IPS DF 19.7 (cell line): ENCODE measurements at regions not wholly inside any gene's neighbourhood (a gene's known extent, or its start where the extent isn't known, plus 50 kb on each side); places are given as distances from the start of the nearest gene placed in this dataset.
"Not testable (repeated sequence)": the region's sequence is repeated elsewhere in the genome, so short reads cannot be mapped to it uniquely, and the experiment has no call there.

Experiments used
- DNase-seq: peaks from one replicate; pipeline ENCODE4 v3.0.0-alpha.2; 2013; ENCODE audit warnings: low read depth, low spot score

DNA sequence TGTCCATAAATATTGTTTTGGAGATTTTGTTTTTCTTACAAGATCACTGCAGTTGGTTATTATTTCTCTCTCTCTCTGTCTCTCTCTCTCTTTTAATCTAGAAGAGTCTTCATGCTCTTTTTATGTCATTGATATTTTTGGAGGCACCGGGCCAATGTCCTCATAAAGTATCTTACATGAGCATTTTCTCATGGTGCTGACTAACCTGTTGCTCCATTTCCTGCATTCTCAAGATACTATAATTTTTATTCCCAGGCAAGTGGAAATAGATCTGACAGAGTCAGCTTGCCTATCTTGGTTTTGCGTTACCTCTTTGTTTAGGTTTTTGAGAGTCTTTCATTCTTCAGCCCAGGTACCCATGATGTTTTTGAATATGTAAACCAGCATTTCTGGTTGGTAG is 938.8 kb upstream of the FBXO33 start:
- no peak for DNase-seq

GRCh38 chr14:40368314-40368713 is 936.1 kb upstream of the FBXO33 start:
- DNase-seq, result no peak

DNA sequence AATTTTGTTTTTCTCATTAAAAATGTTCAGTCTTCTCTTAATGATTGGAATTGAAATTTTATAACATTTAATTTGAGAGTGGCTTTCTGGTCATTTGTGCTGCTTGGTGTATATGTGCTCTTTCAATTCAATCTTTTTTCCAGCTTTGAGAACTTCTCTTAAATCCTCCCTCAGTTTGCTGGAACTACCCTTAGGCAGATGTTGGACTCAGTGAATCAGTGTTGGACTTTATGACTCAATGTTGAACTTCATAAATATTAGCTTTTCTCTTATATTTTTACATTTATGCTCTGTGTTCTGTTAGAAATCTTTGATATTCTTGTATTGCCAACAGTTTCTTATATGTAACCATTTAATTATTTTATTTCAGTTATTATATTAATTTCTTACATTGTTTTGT is 935.5 kb upstream of the FBXO33 start:
- DNase-seq, result no peak

DNA sequence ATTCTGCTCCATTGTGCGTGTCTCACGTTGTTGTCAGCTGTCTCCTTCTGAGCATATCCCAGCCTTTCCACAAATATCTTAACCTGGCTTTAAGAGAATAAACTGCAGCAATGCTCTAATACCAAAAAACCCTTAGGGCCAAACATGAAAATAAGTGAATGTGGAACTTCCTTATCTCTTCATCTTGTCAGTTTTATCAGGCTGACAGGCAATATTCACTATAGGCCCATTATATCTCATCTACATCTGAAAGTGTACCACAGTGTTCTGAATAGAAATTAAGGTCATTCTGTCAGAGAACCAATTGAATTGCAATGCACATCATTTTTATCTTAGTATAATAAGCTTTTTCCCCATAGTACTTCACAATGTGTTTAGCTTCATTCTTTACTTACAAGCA is 933.1 kb upstream of the FBXO33 start:
- DNase-seq, result no peak

GRCh38 chr14:40362856-40363255 is 930.6 kb upstream of the FBXO33 start:
- peak; percentile 30 for DNase-seq

- DNase-seq, result no peak
These were observed 922.5 kb upstream of the FBXO33 start for GRCh38 chr14:40354754-40355153.

DNA sequence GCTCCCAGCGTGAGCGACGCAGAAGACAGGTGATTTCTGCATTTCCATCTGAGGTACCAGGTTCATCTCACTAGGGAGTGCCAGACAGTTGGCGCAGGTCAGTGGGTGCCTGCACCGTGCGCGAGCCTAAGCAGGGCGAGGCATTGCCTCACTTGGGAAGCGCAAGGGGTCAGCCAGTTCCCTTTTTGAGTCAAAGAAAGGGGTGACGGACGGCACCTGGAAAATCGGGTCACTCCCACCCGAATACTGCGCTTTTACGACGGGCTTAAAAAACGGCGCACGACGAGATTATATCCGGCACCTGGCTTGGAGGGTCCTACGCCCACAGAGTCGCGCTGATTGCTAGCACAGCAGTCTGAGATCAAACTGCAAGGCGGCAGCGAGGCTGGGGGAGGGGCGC is 915.9 kb upstream of the FBXO33 start:
- not testable (repeated sequence) for DNase-seq

DNA sequence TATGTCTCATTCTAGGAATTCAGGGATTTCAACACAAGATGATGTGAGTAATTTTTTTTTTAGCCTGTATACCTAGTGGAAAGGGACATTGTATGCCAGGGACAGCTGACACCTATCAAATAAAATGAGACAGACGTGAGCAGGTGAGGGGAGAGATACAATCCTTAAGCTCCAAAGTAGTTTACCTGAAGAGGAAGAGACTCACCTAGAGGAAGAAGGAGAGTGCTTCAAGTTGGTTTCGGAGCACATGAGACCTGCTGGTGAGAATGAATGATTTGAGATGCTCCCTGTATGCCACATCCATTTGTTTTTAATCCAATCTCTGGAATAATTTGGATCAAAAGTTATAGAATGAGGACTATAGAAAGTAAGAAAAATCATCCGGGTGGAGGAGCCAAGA is 915.4 kb upstream of the FBXO33 start:
- DNase-seq, result no peak

- DNase-seq, result no peak
These were observed 914.0 kb upstream of the FBXO33 start for GRCh38 chr14:40346275-40346674.

GRCh38 chr14:40345334-40345733 is 913.1 kb upstream of the FBXO33 start:
- DNase-seq, result no peak

- no peak for DNase-seq
These were observed 908.5 kb upstream of the FBXO33 start for GRCh38 chr14:40340708-40341107.

- no peak for DNase-seq
These were observed 904.6 kb upstream of the FBXO33 start for GRCh38 chr14:40336846-40337245.

DNA sequence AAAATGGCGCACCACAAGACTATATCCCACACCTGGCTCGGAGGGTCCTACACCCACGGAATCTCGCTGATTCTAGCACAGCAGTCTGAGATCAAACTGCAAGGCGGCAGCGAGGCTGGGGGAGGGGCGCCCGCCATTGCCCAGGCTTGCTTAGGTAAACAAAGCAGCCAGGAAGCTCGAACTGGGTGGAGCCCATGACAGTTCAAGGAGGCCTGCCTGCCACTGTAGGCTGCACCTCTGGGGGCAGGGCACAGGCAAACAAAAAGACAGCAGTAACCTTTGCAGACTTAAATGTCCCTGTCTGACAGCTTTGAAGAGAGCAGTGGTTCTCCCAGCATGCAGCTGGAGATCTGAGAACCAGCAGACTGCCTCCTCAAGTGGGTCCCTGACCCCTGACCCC is 894.3 kb upstream of the FBXO33 start:
- DNase-seq, result not testable (repeated sequence)

- DNase-seq, result peak; percentile 30
These were observed 886.0 kb upstream of the FBXO33 start for GRCh38 chr14:40318211-40318719.

DNA sequence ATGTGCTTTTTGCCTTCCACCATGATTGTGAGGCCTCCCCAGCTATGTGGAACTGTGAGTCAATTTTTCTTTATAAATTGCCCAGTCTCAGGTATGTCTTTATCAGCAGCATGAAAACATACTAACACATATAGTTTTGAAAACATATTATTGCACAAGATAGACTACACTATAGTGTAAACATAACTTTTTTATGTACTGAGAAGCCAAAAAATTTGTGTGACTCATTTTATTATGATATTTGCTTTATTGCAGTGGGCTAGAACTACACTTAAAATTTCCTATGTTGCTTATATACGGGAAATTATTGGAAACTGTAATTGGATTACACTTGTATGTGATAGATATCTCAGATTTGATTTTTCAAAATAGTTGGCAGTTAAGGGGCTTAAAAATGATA is 885.5 kb upstream of the FBXO33 start:
- no peak for DNase-seq

DNA sequence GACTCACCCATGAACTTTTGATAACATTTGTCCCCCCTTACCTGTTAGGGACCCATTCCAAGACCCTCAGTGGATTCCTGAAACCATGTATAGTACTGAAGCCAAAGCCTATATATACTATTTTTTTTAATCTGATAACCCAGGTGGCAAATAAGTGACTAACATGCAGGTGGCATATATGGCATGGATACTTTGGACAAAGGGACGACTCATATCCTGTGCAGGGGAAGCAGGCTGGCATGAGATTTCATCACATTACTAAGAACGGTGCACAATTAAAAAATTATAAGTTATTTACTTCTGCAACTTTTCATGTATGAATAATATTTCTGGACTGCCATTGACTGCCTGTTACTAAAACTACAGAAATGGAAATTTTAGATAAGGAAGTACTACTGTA is 880.1 kb upstream of the FBXO33 start:
- DNase-seq, result no peak

DNA sequence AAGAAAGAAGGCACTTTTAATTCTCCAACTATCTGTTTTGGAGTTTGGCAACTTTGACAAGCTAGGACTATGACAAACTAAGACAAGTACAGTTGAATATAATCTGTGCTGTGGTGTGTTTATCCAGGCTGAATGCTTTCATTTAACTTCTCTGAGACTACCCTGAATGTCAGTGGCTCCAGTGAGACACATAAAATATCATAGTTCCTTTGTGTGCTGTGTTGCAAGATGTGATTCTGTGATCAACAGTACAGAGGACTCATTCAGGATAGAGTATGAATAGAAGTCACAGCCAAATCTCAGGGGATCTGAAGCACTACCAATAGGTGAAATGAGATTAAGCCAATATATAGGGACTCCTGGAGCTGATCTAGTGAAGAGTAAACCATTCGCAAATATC is 876.9 kb upstream of the FBXO33 start:
- no peak for DNase-seq

GRCh38 chr14:40308240-40308639 is 876.0 kb upstream of the FBXO33 start:
- DNase-seq, result no peak

DNA sequence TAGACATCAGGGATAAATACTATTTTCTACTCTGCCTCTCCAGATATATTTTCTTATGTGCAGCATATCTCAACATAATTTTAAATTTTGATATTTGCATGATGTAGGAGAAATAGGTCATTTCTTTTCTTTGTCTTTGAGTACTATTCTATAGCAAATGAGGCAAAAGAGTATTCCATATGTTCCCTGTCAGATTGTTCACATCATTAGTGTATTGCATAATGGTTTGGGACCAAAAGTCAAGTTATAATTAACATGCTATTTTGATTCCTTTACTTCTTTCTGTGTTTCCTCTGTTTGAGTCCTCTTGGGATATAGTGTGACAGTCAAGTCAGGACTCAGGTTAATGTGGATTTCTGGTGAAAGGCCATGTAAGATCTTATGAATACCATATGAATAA is 864.6 kb upstream of the FBXO33 start:
- no peak for DNase-seq

DNA sequence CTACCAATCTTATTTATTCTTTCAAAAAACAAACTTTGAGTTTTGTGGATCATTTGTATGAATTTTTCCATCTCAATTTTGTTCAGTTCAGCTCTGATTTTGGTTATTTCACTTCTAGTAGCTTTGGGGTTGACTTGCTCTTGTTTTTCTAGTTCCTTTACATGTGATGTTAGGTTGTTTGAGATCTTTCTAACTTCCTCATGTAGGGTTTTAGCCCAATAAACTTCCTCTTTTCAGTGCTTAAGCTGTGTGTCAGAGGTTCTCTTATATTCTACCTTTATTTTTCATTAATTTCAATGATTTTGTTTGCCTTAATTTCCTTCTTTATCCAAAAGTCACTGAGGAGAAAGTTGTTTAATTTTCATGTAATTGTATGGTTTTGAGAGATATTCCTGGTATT is 860.4 kb upstream of the FBXO33 start:
- DNase-seq, result no peak

DNA sequence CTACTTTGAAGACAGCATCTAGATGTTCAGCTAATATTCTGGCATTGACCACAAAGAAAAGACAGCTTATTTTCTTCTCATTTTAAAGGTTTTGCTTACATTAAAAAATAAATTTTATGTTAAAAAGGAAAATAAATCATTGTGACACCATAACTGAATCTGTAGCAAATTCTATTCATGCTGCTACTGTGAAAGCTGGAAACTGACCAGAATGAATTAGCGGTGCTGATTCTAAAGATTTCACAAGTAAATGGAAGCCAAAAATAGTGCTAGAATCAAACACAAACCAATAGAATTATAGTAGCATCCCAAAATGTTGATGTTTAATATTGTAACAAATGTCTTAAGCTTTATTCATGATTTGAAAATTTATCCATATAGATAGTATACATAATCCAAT is 850.0 kb upstream of the FBXO33 start:
- DNase-seq, result no peak

DNA sequence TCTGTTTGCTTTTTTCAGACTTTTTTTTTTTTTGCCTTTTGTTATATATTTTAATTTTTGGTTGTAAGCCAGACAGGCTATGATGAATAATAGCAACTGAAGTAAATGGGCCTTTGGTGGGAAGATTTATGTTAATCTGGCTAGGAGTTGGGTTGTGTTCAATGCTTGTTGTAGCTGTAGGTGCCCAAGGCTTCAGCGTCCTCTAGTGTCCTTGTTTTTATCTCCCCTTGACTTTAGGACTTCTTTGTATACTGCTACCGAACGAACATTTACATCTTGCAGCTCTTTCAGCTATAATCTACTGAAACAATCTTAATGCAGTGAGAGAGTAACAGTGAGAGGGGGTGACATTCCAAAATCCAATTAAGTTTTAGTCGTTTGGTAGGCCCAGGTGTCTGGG is 848.4 kb upstream of the FBXO33 start:
- no peak for DNase-seq

GRCh38 chr14:40273417-40273816 is 841.2 kb upstream of the FBXO33 start:
- no peak for DNase-seq

DNA sequence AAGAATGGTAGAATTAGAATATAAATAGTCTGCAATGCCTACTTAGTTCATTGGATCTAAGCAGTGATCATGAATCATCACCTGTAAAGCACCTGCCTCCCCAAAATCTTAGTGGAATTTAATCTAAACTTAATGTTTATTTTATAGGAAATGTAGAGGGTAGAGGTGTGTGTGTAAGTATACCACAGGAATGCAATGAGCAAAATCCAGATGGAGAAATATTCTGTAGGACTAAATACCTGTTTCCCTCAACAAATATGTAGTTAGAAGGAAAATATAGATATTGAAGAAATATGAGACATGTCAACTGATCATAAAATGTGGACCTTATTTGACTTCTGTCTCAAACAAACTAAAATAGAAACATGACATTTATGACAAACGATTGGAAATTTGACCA is 839.2 kb upstream of the FBXO33 start:
- no peak for DNase-seq

- no peak for DNase-seq
These were observed 837.2 kb upstream of the FBXO33 start for GRCh38 chr14:40269436-40269835.
